ENCODE measurements at regions not wholly inside any gene's neighbourhood (a gene's known extent, or its start where the extent isn't known, plus 50 kb on each side); places are given as distances from the start of the nearest gene placed in this dataset.

DNA sequence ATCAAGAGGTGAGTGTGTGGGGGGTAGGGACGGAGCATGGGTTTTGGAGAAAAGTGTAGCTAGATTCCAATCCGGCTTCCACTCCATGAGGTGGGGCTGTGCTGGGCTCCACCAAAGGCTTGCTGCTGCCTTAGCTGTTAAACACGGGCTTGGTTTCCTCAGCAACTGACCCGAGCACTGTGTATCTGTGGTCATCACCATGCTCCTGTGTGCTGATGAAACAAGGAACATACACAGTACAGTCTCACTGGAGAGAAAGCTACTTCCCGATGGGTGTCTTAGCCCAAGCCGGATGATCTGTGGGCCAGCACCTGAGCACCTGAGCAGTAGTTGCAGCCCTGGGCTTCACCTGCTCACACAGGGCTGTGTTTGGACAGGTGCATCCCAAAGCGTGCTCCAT, 52.9 kb upstream of the VRK1 start:
- FAIRE-seq (no peak), DNase-seq (ENCODE audit: low read depth, low spot score) (no peak)
- Histone ChIP-seq H3K79me2 (ENCODE audit: control insufficient read depth, insufficient read depth, low read length) (no peaks in the 10 kb centered on the region), H3K9me3 (ENCODE audit: control insufficient read depth, low read depth, low read length) (no peaks in the 10 kb centered on the region), H3K9ac (ENCODE audit: control insufficient read depth, extremely low read depth, insufficient read depth, low read length) (no peak overlapping the region), H3K4me3 (ENCODE audit: control insufficient read depth in 2 of 3, extremely low read depth in 1 of 3, insufficient read depth in 2 of 3, low read depth in 1 of 3, low read length in 3 of 3) (no peak overlapping the region), H3K27me3 (ENCODE audit: control insufficient read depth, extremely low read depth, insufficient read depth, low read length) (peaks cover 29% of the 10 kb centered on the region), H3K36me3 (ENCODE audit: control insufficient read depth in 2 of 2, extremely low read depth in 1 of 2, insufficient read depth in 2 of 2, low read length in 2 of 2) (no peaks in the 10 kb centered on the region), H4K20me1 (ENCODE audit: control insufficient read depth, extremely low read depth, insufficient read depth, low read length) (no peaks in the 10 kb centered on the region), H3K27ac (ENCODE audit: control insufficient read depth, insufficient read depth, low read length) (no peak overlapping the region), H3K9me1 (ENCODE audit: control insufficient read depth, extremely low read depth, insufficient read depth, low read length) (no peaks in the 10 kb centered on the region), H2AFZ (ENCODE audit: control insufficient read depth, low read length) (no peak overlapping the region), H3K4me2 (ENCODE audit: control insufficient read depth, extremely low read depth, insufficient read depth, low read depth, low read length) (no peak overlapping the region), H3K4me1 (ENCODE audit: control insufficient read depth, extremely low read depth, insufficient read depth, low read length) (peaks cover 3% of the 10 kb centered on the region)
- TF ChIP-seq, protein P1, sequence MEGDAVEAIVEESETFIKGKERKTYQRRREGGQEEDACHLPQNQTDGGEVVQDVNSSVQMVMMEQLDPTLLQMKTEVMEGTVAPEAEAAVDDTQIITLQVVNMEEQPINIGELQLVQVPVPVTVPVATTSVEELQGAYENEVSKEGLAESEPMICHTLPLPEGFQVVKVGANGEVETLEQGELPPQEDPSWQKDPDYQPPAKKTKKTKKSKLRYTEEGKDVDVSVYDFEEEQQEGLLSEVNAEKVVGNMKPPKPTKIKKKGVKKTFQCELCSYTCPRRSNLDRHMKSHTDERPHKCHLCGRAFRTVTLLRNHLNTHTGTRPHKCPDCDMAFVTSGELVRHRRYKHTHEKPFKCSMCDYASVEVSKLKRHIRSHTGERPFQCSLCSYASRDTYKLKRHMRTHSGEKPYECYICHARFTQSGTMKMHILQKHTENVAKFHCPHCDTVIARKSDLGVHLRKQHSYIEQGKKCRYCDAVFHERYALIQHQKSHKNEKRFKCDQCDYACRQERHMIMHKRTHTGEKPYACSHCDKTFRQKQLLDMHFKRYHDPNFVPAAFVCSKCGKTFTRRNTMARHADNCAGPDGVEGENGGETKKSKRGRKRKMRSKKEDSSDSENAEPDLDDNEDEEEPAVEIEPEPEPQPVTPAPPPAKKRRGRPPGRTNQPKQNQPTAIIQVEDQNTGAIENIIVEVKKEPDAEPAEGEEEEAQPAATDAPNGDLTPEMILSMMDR (optimal IDR thresholded peaks at IDR 0.05 in 1 of 3, IDR thresholded peaks at IDR 0.05 in 1 of 3, conservative IDR thresholded peaks at IDR 0.05 in 1 of 3; ENCODE audit: extremely low read depth in 1 of 3, insufficient read depth in 2 of 3, low read length in 3 of 3): no peak
- TF ChIP-seq EZH2 (IDR thresholded peaks at IDR 0.05; ENCODE audit: low read length): no peak
- dilution Hi-C loops (cut with MboI; ENCODE audit: extremely low pct_ligation_motif_present, low sequenced_read_pairs): no loop called here

DNA sequence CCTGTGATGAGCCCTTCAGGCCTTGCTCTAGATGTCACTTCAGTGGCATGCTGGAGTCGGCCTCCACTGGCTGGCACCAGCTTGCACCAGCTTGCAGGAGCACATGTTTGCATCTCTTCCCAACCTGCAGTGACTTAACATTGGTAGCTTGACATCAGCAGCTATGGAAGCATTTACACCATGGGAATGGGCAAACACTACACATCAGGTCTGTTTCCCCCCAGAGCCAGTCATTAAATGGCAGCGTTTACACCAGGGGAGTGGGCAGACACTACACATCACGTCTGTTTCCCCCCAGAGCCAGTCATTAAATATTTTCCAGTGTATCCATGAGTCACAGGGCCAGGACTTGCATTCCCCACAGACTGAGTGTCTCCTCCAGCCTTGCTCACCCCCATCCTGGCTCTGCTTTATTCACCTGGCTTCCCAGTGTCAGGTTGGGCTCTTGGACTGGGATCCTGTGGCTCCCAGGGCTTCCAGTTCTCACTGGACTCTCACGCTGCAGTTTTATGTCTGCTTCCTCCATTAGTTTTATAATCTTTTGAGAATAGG, 51.6 kb upstream of the VRK1 start:
- Histone ChIP-seq H2AFZ (ENCODE audit: control insufficient read depth, low read length) (no peak overlapping the region), H3K27ac (ENCODE audit: control insufficient read depth, insufficient read depth, low read length) (no peak overlapping the region), H3K27me3 (ENCODE audit: control insufficient read depth, extremely low read depth, insufficient read depth, low read length) (peaks cover 21% of the 10 kb centered on the region), H3K4me1 (ENCODE audit: control insufficient read depth, extremely low read depth, insufficient read depth, low read length) (peaks cover 3% of the 10 kb centered on the region), H3K36me3 (ENCODE audit: control insufficient read depth in 2 of 2, extremely low read depth in 1 of 2, insufficient read depth in 2 of 2, low read length in 2 of 2) (no peaks in the 10 kb centered on the region), H4K20me1 (ENCODE audit: control insufficient read depth, extremely low read depth, insufficient read depth, low read length) (no peaks in the 10 kb centered on the region), H3K4me3 (ENCODE audit: control insufficient read depth in 2 of 3, extremely low read depth in 1 of 3, insufficient read depth in 2 of 3, low read depth in 1 of 3, low read length in 3 of 3) (no peak overlapping the region), H3K79me2 (ENCODE audit: control insufficient read depth, insufficient read depth, low read length) (no peaks in the 10 kb centered on the region), H3K4me2 (ENCODE audit: control insufficient read depth, extremely low read depth, insufficient read depth, low read depth, low read length) (no peak overlapping the region), H3K9me1 (ENCODE audit: control insufficient read depth, extremely low read depth, insufficient read depth, low read length) (no peaks in the 10 kb centered on the region), H3K9ac (ENCODE audit: control insufficient read depth, extremely low read depth, insufficient read depth, low read length) (no peak overlapping the region), H3K9me3 (ENCODE audit: control insufficient read depth, low read depth, low read length) (no peaks in the 10 kb centered on the region)
- TF ChIP-seq EZH2 (IDR thresholded peaks at IDR 0.05; ENCODE audit: low read length): no peak
- TF ChIP-seq, protein P1 (optimal IDR thresholded peaks at IDR 0.05 in 1 of 3, IDR thresholded peaks at IDR 0.05 in 1 of 3, conservative IDR thresholded peaks at IDR 0.05 in 1 of 3; ENCODE audit: extremely low read depth in 1 of 3, insufficient read depth in 2 of 3, low read length in 3 of 3): no peak
- DNase-seq (ENCODE audit: low read depth, low spot score) (peak; percentile 4), FAIRE-seq (no peak)
- dilution Hi-C loops (cut with MboI; ENCODE audit: extremely low pct_ligation_motif_present, low sequenced_read_pairs): no loop called here

All from keratinocyte (primary cell).